ENCODE measurements at regions not wholly inside any gene's neighbourhood (a gene's known extent, or its start where the extent isn't known, plus 50 kb on each side); places are given as distances from the start of the nearest gene placed in this dataset.
"Not testable (repeated sequence)": the region's sequence is repeated elsewhere in the genome, so short reads cannot be mapped to it uniquely, and the experiment has no call there.

DNA sequence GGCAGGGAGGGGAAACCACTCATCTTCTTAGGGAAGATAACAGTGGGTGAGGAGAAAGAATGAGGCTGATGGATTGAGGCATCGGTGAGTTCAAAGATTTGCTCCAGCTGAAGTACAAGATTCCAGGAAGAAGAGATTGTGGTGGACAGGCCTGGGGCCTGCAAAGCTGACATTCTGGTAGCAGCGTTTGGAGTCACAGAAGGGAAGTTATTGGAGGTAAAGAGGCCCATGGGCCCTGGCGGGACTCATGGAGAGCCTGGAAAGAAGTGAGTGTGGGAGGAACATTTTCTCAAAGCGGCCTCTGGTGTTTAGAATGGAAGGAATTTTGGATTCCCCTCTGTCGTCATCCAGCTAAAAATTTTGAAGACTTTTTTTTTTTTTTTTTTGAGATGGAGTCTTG is 160.0 kb upstream of the KLF6 start:
- DNase-seq: no peak

- no peak for DNase-seq
Measured at GRCh38 chr10:3944591-3944990, 159.6 kb upstream of the KLF6 start.

GRCh38 chr10:3943695-3944257 is 158.8 kb upstream of the KLF6 start:
- DNase-seq: no peak

- DNase-seq: no peak
Measured at GRCh38 chr10:3942937-3943489, 158.0 kb upstream of the KLF6 start.

DNA sequence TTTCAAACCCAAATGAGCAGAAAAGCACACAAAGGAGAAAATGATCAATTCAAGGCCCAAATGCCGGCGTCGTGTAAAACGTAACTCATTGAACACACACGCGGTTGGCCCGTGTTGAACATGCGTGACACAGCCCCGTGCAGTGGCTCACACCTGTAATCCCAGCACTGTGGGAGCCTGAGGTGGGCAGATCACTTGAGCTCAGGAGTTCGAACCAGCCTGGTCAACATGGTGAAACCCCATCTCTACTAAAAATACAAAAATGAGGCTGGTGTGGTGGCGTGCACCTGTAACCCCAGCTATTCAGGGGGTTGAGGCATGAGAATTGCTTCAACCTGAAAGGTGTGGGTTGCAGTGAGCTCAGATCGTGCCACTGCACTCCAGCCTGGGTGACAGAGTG is 156.7 kb upstream of the KLF6 start:
- DNase-seq: no peak

GRCh38 chr10:3936422-3937040 is 151.5 kb upstream of the KLF6 start:
- DNase-seq: no peak

DNA sequence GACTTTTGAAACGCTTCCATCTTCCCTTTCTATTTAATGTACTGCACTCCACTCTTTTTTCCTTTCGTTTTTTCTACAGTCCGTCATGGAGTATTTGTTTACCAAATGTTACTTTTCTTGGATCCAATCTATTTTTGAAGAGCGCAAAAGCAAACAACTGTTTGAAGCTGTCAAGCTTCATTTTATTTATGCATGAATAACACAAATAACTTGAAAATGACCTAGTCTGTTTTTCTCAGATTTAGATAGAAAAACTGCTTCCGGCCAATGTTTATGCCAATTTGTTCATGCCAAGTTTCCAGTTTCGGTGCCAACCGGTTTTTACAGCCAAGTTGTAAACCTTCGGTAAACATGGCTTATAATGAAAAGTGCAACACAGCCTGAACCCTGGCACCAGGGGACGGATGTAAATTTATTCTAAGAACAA is 150.9 kb upstream of the KLF6 start:
- peak in 1 of 51 donors; percentile 5 for DNase-seq

DNA sequence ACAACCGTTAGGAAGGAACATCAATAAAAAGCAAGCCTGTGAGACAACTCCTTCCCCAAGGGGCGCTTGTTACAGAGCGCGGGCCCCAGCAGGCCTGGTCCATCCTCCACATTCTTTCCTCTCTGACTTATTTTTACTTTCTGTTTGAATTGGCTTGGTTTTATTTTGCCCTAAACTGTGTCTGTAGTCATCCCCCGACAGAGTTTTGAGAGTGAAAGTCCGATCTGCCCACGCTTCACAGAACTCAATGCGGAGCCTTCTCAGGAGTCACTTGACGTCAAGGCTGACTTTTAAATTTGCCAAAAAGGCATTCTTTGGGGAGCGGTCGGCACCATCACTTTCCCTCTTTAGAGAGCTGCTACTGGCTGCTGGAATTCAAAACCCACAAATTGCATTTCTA is 150.1 kb upstream of the KLF6 start:
- DNase-seq: no peak

DNA sequence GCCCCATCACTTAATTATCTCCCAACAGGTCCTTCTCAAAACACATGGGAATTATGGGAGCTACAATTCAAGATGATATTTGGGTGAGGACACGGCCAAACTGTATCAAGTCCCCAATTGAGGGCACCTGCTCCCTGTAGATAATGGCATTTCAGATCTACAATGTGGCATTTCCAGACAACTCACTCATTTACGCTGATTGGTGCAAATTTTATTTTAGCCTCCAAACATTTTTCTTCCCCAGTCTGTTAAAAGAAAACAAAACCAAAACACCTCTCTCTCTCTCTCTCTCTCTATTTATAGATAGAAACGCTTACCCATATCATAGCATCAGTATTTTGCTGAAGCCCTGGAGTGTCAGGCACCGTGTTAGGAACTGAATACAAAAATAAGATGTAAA is 148.7 kb upstream of the KLF6 start:
- no peak for DNase-seq

DNA sequence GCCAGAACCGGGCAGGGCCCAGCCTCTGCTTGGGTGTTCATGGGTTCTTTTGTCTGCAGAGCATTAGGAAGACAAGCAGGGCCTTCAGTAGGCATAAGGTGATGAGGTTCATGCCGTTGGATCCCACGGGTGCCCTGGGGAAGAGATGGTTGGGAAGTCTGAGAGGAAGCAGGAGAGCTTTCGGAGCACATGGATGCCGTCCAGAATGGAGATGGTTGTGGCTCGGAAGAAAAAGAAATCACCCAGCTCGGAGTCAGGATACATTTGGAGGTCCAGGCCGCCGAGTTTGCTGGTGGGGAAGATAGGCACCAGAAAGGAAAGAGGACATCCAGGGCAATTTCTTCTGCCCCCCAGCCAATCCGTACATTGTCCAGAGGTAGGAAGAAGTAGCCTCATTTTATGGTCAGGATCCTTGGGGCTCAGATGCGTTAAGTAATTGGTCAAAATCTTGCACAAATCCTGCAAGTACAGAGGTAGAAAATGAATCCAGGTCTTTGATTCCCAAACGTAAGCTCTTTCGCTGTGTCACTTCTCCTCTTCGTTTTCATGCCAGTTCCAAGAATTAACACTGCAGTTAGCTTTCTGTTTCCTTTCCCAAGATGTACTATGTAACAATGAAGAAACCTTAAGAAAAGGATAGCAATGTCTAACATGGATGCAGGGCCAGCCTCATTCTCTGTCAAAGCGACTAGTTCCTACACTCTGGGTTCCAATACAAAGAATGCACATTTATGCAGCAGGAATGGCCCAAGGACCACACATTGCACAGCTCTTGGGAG is 147.8 kb upstream of the KLF6 start:
- DNase-seq: no peak

- no peak for DNase-seq
Measured at GRCh38 chr10:3931901-3932300, 146.9 kb upstream of the KLF6 start.

GRCh38 chr10:3931224-3931623 is 146.2 kb upstream of the KLF6 start:
- no peak for DNase-seq

DNA sequence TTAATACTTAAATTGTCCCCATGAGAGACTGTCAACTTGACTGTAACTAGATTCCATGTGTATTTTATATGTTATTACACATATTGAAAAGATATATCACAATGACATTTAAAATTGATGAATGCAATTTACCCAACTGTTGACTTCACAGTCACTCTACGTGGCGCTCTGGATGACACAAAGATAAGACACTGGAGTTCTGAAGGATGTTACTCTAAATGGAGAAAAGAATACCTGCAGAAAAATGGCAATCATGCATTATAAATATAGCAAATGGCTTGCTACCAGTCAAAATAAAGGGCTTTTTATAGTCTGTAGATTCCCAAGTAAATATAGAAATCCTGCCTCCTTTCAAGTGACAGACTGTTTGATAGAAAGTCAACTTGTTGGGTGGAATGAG is 143.6 kb upstream of the KLF6 start:
- DNase-seq: no peak

GRCh38 chr10:3928078-3928477 is 143.1 kb upstream of the KLF6 start:
- DNase-seq: no peak

DNA sequence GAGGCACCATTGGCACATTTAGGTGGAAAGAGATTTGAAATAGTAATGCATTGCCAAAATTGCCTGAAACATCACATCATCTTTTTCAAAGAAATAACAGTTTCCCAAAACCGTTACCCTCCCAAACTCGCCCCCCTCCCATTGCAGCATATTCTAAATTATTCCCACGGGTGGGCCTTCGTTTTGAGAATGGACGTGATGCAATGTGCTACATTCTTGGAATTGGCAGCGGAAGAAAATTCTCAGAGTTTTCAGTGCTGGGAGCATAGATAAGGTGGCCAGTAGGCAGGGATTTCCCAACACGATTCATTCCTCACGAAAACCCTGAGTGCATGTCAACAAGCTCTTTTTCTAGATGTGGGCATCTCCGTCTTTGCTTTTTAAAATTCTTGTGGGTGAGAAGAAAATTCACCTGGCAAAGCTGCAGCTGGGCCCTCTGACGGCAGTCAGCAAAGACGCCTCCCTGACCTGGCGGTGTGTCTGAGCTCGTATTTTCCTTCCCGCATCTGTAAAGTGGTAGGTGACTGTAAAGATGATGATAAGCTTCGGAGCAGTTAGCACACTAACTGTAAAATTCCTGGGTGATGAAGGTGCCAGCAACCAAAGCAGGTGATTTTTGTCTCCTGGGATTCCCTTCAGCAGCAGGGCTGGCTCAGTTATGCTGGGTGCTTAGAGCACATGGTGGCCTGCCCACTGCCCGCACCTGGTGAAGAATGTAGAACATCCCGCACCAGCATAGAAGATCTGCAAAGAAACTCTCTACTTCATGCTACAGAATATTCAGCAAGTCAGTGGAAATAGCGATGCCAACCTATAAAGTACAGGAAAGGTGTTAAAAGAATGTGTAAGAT is 141.9 kb upstream of the KLF6 start:
- DNase-seq: no peak

DNA sequence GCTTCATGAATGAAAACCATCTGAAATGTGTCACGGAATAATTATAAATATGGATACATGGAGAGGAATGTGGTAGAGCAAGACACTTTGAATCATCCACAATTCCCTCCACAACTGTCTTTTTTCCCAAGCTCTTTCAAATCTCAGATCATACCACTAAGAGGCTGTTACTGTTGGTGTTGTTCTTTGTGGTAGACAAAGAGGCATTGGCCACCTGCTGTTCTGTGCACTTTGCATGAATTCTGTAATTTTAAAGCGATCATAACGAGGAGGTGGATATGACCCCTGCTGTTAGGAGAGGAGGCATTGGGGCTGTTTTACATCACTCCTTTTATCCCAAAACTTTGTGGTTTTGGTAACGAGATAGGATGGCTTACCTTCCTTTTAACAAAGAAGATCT is 141.2 kb upstream of the KLF6 start:
- DNase-seq: no peak

DNA sequence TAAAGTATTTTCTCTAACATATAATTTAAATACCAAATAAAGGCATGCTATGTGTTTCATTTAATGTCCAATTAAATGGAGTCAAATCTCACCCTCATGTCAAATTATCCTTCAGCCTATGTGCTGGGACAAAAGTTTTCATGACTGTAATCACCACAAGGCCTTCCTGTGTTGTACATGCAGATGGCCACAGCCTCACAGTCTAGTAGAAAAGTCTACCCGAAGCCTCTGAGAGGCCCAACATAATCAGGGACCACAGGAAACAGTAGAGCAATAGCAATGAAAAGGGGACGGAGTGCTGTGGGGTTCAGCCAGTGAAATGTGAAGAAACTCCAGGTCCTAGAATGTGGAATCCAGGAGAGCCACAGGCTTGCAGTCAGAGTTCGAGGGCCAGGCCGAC is 140.2 kb upstream of the KLF6 start:
- no peak for DNase-seq

- DNase-seq: no peak
Measured at GRCh38 chr10:3924344-3924743, 139.3 kb upstream of the KLF6 start.

DNA sequence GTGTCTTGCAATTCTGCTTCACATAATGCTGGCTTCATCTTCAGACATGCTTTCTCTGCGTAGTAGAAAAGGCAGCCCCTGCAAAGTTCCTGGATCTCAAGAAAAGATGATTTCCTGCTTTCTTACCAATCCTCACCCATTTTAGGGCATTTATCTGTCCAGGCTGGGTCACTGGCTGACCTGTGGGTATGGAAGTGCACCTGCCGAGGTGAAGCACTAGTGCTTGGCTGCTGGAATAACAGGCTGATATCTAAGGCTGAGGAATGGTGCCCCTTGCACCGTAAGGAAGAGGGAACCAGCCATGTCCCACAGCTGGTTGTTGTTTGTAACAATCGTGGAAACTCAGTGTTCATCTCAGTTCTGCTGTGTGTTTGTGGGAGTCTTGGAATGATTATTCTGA is 138.0 kb upstream of the KLF6 start:
- no peak for DNase-seq

DNA sequence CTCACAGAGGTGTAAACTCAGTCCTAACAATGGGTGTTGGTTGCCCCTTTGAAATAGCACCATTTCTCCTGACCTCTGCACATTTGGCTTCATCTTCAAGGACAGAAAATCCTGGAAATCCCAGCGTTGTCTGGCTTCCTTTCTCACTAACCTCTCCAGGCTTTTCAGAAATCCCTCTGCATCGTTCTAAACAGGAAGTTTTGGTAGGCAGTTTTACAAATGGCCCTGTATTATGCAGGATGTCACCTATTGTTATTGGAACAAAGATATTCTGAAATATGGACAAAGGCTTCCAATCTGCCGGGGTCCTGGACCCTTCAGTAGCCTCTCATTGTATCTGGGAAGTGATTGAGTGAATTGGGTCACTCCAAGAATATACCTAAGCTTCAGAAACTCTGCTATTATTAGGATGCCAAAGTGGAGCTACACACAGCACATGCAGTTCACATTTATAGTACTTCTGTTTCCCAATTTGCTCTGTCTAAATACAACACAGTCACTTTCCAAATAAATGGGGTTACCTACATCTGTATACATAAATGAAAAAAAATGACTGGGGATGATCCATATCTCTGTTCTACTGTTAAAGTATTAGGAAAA is 134.8 kb upstream of the KLF6 start:
- DNase-seq: no peak

- DNase-seq: not testable (repeated sequence)
Measured at GRCh38 chr10:3917392-3917791, 132.4 kb upstream of the KLF6 start.
